Neural cell (in vitro differentiated cells): ENCODE measurements at regions not wholly inside any gene's neighbourhood (a gene's known extent, or its start where the extent isn't known, plus 50 kb on each side); places are given as distances from the start of the nearest gene placed in this dataset.

ENCODE experiments used
- POLR2AphosphoS5 ChIP-seq: IDR thresholded peaks from 2 replicates; pipeline ENCODE4 v1.6.1; 2012
- RAD21 ChIP-seq: fragments of 450-650 bp; conservative IDR thresholded peaks from 2 replicates; pipeline ENCODE4 v1.6.1; 2014; ENCODE audit warnings: antibody characterized with exemption, mild to moderate bottlenecking, moderate library complexity
- SMC3 ChIP-seq: fragments of 450-650 bp; conservative IDR thresholded peaks from 2 replicates; pipeline ENCODE4 v1.6.1; 2014; ENCODE audit warnings: antibody characterized with exemption, mild to moderate bottlenecking, moderate library complexity; ENCODE audit not compliant: poor library complexity
- TAF1 ChIP-seq: IDR thresholded peaks from 2 replicates; pipeline ENCODE4 v1.6.1; 2012; ENCODE audit warnings: low read depth
- TF ChIP-seq, protein P1 (sequence below): fragments of 450-650 bp; IDR thresholded peaks from 2 replicates; pipeline ENCODE4 v1.5.1; 2014; ENCODE audit warnings: antibody characterized with exemption, mild to moderate bottlenecking, moderate library complexity; ENCODE audit not compliant: poor library complexity, severe bottlenecking
- TF ChIP-seq, protein P2 (sequence below): IDR thresholded peaks from 2 replicates; pipeline ENCODE4 v1.6.1; 2012; ENCODE audit warnings: borderline replicate concordance

DNA sequence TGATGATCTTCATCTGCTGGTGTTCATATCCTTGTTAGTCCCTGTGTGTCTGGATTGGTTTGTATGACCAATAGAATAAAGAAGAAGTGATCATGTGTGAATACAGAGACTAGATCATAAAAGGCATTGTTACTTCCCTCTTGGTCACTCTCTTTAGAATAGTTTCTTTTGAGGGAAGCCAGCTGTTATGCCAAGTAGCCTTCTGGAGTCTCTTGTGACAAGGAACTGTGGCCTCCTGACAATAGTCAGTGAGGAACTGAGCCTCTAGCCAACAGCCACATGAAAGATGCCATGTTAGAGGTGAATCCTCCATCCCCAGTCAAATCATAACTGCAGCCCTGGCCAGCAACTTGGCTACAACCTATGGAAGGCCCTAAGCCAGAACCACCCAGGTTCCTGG lies 63.0 kb upstream of the SMAD3 start:
- TF ChIP-seq, protein P1, sequence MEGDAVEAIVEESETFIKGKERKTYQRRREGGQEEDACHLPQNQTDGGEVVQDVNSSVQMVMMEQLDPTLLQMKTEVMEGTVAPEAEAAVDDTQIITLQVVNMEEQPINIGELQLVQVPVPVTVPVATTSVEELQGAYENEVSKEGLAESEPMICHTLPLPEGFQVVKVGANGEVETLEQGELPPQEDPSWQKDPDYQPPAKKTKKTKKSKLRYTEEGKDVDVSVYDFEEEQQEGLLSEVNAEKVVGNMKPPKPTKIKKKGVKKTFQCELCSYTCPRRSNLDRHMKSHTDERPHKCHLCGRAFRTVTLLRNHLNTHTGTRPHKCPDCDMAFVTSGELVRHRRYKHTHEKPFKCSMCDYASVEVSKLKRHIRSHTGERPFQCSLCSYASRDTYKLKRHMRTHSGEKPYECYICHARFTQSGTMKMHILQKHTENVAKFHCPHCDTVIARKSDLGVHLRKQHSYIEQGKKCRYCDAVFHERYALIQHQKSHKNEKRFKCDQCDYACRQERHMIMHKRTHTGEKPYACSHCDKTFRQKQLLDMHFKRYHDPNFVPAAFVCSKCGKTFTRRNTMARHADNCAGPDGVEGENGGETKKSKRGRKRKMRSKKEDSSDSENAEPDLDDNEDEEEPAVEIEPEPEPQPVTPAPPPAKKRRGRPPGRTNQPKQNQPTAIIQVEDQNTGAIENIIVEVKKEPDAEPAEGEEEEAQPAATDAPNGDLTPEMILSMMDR = no peak
- no peak for TF ChIP-seq SMC3
- TF ChIP-seq POLR2AphosphoS5 = no peak
- no peak for TF ChIP-seq RAD21
- TF ChIP-seq, protein P2, sequence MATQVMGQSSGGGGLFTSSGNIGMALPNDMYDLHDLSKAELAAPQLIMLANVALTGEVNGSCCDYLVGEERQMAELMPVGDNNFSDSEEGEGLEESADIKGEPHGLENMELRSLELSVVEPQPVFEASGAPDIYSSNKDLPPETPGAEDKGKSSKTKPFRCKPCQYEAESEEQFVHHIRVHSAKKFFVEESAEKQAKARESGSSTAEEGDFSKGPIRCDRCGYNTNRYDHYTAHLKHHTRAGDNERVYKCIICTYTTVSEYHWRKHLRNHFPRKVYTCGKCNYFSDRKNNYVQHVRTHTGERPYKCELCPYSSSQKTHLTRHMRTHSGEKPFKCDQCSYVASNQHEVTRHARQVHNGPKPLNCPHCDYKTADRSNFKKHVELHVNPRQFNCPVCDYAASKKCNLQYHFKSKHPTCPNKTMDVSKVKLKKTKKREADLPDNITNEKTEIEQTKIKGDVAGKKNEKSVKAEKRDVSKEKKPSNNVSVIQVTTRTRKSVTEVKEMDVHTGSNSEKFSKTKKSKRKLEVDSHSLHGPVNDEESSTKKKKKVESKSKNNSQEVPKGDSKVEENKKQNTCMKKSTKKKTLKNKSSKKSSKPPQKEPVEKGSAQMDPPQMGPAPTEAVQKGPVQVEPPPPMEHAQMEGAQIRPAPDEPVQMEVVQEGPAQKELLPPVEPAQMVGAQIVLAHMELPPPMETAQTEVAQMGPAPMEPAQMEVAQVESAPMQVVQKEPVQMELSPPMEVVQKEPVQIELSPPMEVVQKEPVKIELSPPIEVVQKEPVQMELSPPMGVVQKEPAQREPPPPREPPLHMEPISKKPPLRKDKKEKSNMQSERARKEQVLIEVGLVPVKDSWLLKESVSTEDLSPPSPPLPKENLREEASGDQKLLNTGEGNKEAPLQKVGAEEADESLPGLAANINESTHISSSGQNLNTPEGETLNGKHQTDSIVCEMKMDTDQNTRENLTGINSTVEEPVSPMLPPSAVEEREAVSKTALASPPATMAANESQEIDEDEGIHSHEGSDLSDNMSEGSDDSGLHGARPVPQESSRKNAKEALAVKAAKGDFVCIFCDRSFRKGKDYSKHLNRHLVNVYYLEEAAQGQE = no peak
- no peak for TF ChIP-seq TAF1
